HUES48 (cell line): ENCODE measurements at regions not wholly inside any gene's neighbourhood (a gene's known extent, or its start where the extent isn't known, plus 50 kb on each side); places are given as distances from the start of the nearest gene placed in this dataset.
"Not testable (repeated sequence)": the region's sequence is repeated elsewhere in the genome, so short reads cannot be mapped to it uniquely, and the experiment has no call there.

Experiments
- H3K27ac ChIP-seq: one replicate; pipeline ENCODE4 v1.7.0; 2013; ENCODE audit warnings: low read depth, low read length, inconsistent platforms
- H3K27me3 ChIP-seq: 2 replicates; pipeline ENCODE4 v1.6.1; 2013; ENCODE audit warnings: mild to moderate bottlenecking, low read length; ENCODE audit not compliant: control insufficient read depth, insufficient read depth
- H3K36me3 ChIP-seq: 2 replicates; pipeline ENCODE4 v1.6.1; 2013; ENCODE audit warnings: low read length; ENCODE audit not compliant: control insufficient read depth, insufficient read depth
- H3K4me1 ChIP-seq: 2 replicates; pipeline ENCODE4 v1.6.1; 2013; ENCODE audit warnings: mild to moderate bottlenecking, low read length; ENCODE audit not compliant: control insufficient read depth, insufficient read depth
- H3K4me3 ChIP-seq: 2 replicates; pipeline ENCODE4 v1.5.1; 2013; ENCODE audit warnings: mild to moderate bottlenecking, low read depth, low read length
- H3K9ac ChIP-seq: 2 replicates; pipeline ENCODE4 v1.6.1; 2013; ENCODE audit warnings: mild to moderate bottlenecking, low read depth, low read length, moderate library complexity
- H3K9me3 ChIP-seq: 2 replicates; pipeline ENCODE4 v1.6.1; 2013; ENCODE audit warnings: low read length; ENCODE audit not compliant: control insufficient read depth, insufficient read depth

- Histone ChIP-seq H3K27ac (no peak overlapping the region), H3K27me3 (no peaks in the 10 kb centered on the region), H3K4me1 (no peaks in the 10 kb centered on the region), H3K4me3 (no peak overlapping the region), H3K36me3 (no peaks in the 10 kb centered on the region), H3K9me3 (peaks cover 38% of the 10 kb centered on the region), H3K9ac (no peak overlapping the region)
Measured at GRCh38 chr19:23597661-23598060, 89.4 kb downstream of the ZNF675 start.

GRCh38 chr19:23596872-23597271 is 90.1 kb downstream of the ZNF675 start:
- H3K27me3 ChIP-seq = no peaks in the 10 kb centered on the region
- H3K4me3 ChIP-seq = no peak overlapping the region
- H3K4me1 ChIP-seq = no peaks in the 10 kb centered on the region
- H3K9me3 ChIP-seq = peaks cover 41% of the 10 kb centered on the region
- H3K9ac ChIP-seq = no peak overlapping the region
- H3K36me3 ChIP-seq = no peaks in the 10 kb centered on the region
- H3K27ac ChIP-seq = no peak overlapping the region

GRCh38 chr19:23594311-23594710 is 92.7 kb downstream of the ZNF675 start:
- peaks cover 56% of the 10 kb centered on the region for H3K9me3 ChIP-seq
- H3K36me3 ChIP-seq, H3K4me3 ChIP-seq, H3K9ac ChIP-seq, H3K27ac ChIP-seq, H3K4me1 ChIP-seq, H3K27me3 ChIP-seq: not testable (repeated sequence)

GRCh38 chr19:23587546-23587945 is 99.5 kb downstream of the ZNF675 start:
- no peak overlapping the region for H3K4me3 ChIP-seq
- no peak overlapping the region for H3K9ac ChIP-seq
- H3K9me3 ChIP-seq = peaks cover 68% of the 10 kb centered on the region
- no peaks in the 10 kb centered on the region for H3K36me3 ChIP-seq
- no peak overlapping the region for H3K27ac ChIP-seq
- no peaks in the 10 kb centered on the region for H3K4me1 ChIP-seq
- H3K27me3 ChIP-seq = no peaks in the 10 kb centered on the region

- Histone ChIP-seq H3K27ac (no peak overlapping the region), H3K27me3 (no peaks in the 10 kb centered on the region), H3K9me3 (peaks cover 66% of the 10 kb centered on the region), H3K36me3 (no peaks in the 10 kb centered on the region), H3K4me3 (no peak overlapping the region), H3K9ac (no peak overlapping the region), H3K4me1 (no peaks in the 10 kb centered on the region)
Measured at GRCh38 chr19:23577501-23577900, 109.5 kb downstream of the ZNF675 start.

- H3K4me1 ChIP-seq = no peaks in the 10 kb centered on the region
- H3K4me3 ChIP-seq = no peak overlapping the region
- no peaks in the 10 kb centered on the region for H3K27me3 ChIP-seq
- no peak overlapping the region for H3K27ac ChIP-seq
- no peaks in the 10 kb centered on the region for H3K36me3 ChIP-seq
- H3K9ac ChIP-seq = no peak overlapping the region
- H3K9me3 ChIP-seq = peaks cover 64% of the 10 kb centered on the region
Measured at GRCh38 chr19:23571175-23571574, 115.8 kb downstream of the ZNF675 start.

- peaks cover 76% of the 10 kb centered on the region for H3K9me3 ChIP-seq
- H3K36me3 ChIP-seq, H3K27me3 ChIP-seq, H3K4me3 ChIP-seq, H3K27ac ChIP-seq, H3K9ac ChIP-seq, H3K4me1 ChIP-seq: not testable (repeated sequence)
Measured at GRCh38 chr19:23568116-23568515, 118.9 kb downstream of the ZNF675 start.

GRCh38 chr19:23565256-23565655 is 121.8 kb downstream of the ZNF675 start:
- Histone ChIP-seq H3K36me3 (no peaks in the 10 kb centered on the region), H3K27ac (no peak overlapping the region), H3K9me3 (peaks cover 76% of the 10 kb centered on the region), H3K9ac (no peak overlapping the region), H3K4me1 (no peaks in the 10 kb centered on the region), H3K4me3 (no peak overlapping the region), H3K27me3 (no peaks in the 10 kb centered on the region)

GRCh38 chr19:23563326-23563725 is 123.7 kb downstream of the ZNF675 start:
- Histone ChIP-seq H3K27ac (no peak overlapping the region), H3K9ac (no peak overlapping the region), H3K4me3 (no peak overlapping the region), H3K9me3 (peaks cover 78% of the 10 kb centered on the region), H3K4me1 (no peaks in the 10 kb centered on the region), H3K27me3 (no peaks in the 10 kb centered on the region), H3K36me3 (no peaks in the 10 kb centered on the region)

- Histone ChIP-seq H3K27me3 (no peaks in the 10 kb centered on the region), H3K4me1 (no peaks in the 10 kb centered on the region), H3K36me3 (no peaks in the 10 kb centered on the region), H3K9ac (no peak overlapping the region), H3K4me3 (no peak overlapping the region), H3K27ac (no peak overlapping the region), H3K9me3 (peaks cover 81% of the 10 kb centered on the region)
Measured at GRCh38 chr19:23561341-23561740, 125.7 kb downstream of the ZNF675 start.

GRCh38 chr19:23560051-23560450 is 127.0 kb downstream of the ZNF675 start:
- Histone ChIP-seq H3K9me3 (peaks cover 87% of the 10 kb centered on the region), H3K27ac (no peak overlapping the region)

GRCh38 chr19:23558541-23558940 is 128.5 kb downstream of the ZNF675 start:
- H3K4me1 ChIP-seq = no peaks in the 10 kb centered on the region
- no peaks in the 10 kb centered on the region for H3K36me3 ChIP-seq
- H3K4me3 ChIP-seq = no peak overlapping the region
- peaks cover 82% of the 10 kb centered on the region for H3K9me3 ChIP-seq
- no peaks in the 10 kb centered on the region for H3K27me3 ChIP-seq
- H3K27ac ChIP-seq = no peak overlapping the region
- no peak overlapping the region for H3K9ac ChIP-seq

More at GRCh38 chr19:23560051-23560450, 127.0 kb downstream of the ZNF675 start:
- H3K27me3 ChIP-seq = no peaks in the 10 kb centered on the region
- H3K4me1 ChIP-seq = no peaks in the 10 kb centered on the region
- H3K9ac ChIP-seq = no peak overlapping the region
- no peaks in the 10 kb centered on the region for H3K36me3 ChIP-seq
- H3K4me3 ChIP-seq = no peak overlapping the region
